GM10266 (cell line): ENCODE measurements at regions not wholly inside any gene's neighbourhood (a gene's known extent, or its start where the extent isn't known, plus 50 kb on each side); places are given as distances from the start of the nearest gene placed in this dataset.

ENCODE experiments used
- DNase-seq: peaks from one replicate; pipeline ENCODE4 v3.0.0; 2012; ENCODE audit errors: extremely low spot score
- CTCF ChIP-seq: IDR thresholded peaks from 2 replicates; pipeline ENCODE4 v1.5.1; 2012; ENCODE audit warnings: mild to moderate bottlenecking, low read depth; ENCODE audit not compliant: control insufficient read depth, insufficient read depth; ENCODE audit errors: missing control alignments

- TF ChIP-seq CTCF = no peak
- DNase-seq = no peak
Measured at GRCh38 chr11:112634995-112635737, 326.1 kb upstream of the NCAM1 start.

GRCh38 chr11:112637076-112637475 lies 324.1 kb upstream of the NCAM1 start:
- DNase-seq = no peak
- TF ChIP-seq CTCF = no peak

- no peak for DNase-seq
- TF ChIP-seq CTCF = no peak
Measured at GRCh38 chr11:112637876-112638275, 323.3 kb upstream of the NCAM1 start.

GRCh38 chr11:112639469-112639868 lies 321.8 kb upstream of the NCAM1 start:
- no peak for TF ChIP-seq CTCF

GRCh38 chr11:112643416-112643815 lies 317.8 kb upstream of the NCAM1 start:
- TF ChIP-seq CTCF = no peak
- no peak for DNase-seq

More at GRCh38 chr11:112639469-112639868, 321.8 kb upstream of the NCAM1 start:
- DNase-seq = no peak

- DNase-seq = no peak
- TF ChIP-seq CTCF = no peak
Measured at GRCh38 chr11:112644410-112645131, 316.6 kb upstream of the NCAM1 start.

GRCh38 chr11:112649856-112650255 lies 311.4 kb upstream of the NCAM1 start:
- TF ChIP-seq CTCF = no peak
- no peak for DNase-seq
